Suprapubic skin (tissue), 4 donors: ENCODE measurements at regions not wholly inside any gene's neighbourhood (a gene's known extent, or its start where the extent isn't known, plus 50 kb on each side); places are given as distances from the start of the nearest gene placed in this dataset.

ENCODE experiments used
- DNase-seq, 2 donors: peaks; one replicate each; pipeline ENCODE4 v3.0.0-alpha.2; 2019; ENCODE audit warnings: low spot score in 2 of 2
- H3K27ac ChIP-seq: fragments of 200-600 bp; sonication (generic); one replicate; pipeline ENCODE4 v1.5.1; 2019
- H3K27me3 ChIP-seq: fragments of 200-600 bp; sonication (generic); one replicate; pipeline ENCODE4 v1.5.1; 2019
- H3K36me3 ChIP-seq: fragments of 200-600 bp; sonication (generic); one replicate; pipeline ENCODE4 v1.5.1; 2019
- H3K4me1 ChIP-seq: fragments of 200-600 bp; sonication (generic); one replicate; pipeline ENCODE4 v1.5.1; 2019
- H3K4me3 ChIP-seq: fragments of 200-600 bp; sonication (generic); one replicate; pipeline ENCODE4 v1.5.1; 2019; ENCODE audit warnings: mild to moderate bottlenecking
- H3K9me3 ChIP-seq: fragments of 200-600 bp; sonication (generic); one replicate; pipeline ENCODE4 v1.5.1; 2019
- EP300 ChIP-seq: sonication (generic); formaldehyde crosslinking; IDR thresholded peaks from one replicate; pipeline ENCODE4 v1.6.1; 2017; ENCODE audit warnings: antibody characterized with exemption
- POLR2A ChIP-seq, 2 donors: fragments of 450-650 bp; IDR thresholded peaks; one replicate each; pipeline ENCODE4 v1.6.1; 2017; ENCODE audit warnings: antibody characterized with exemption in 2 of 2, mild to moderate bottlenecking in 2 of 2, moderate library complexity in 2 of 2
- POLR2AphosphoS5 ChIP-seq, 3 donors: sonication (generic); formaldehyde crosslinking; IDR thresholded peaks; one replicate each; pipeline ENCODE4 v1.6.1; 2017; ENCODE audit warnings: antibody characterized with exemption in 3 of 3
- WGBS: methylation state at CpG from one replicate; pipeline ENCODE4 v1.1.5; 2018; 5-methylcytosine and 5-hydroxymethylcytosine counted together
- TF ChIP-seq, protein P1 (sequence below), 2 donors: fragments of 200-600 bp in 1 of 2; fragments of 450-650 bp in 1 of 2; sonication (generic) in 1 of 2; IDR thresholded peaks; one replicate each; pipeline ENCODE4 v1.5.1; 2016 to 2019; ENCODE audit warnings: antibody characterized with exemption in 2 of 2, mild to moderate bottlenecking in 1 of 2, moderate library complexity in 1 of 2

DNA sequence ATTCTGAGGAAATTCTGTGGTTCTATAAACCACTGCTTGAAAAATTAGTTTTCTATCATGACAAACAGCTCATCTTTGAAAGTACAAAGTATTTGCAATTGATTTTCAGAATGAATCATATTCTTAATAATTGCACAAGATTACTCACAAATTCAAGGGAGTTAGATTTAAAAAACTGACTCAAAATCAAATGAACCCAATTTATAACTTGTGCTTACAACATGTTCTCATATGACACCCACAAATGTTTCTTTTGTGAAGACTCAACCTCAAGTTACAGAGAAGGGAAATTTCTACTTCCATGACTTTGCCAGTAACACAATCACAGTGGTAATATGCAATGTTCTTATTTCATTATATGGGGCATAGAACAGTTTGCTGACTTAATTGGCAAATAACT is 272.0 kb upstream of the ACTBL2 start:
- Histone ChIP-seq H3K27ac (no peak overlapping the region), H3K36me3 (no peaks in the 10 kb centered on the region), H3K4me1 (peaks cover 3% of the 10 kb centered on the region), H3K27me3 (no peaks in the 10 kb centered on the region), H3K4me3 (no peak overlapping the region), H3K9me3 (no peaks in the 10 kb centered on the region)
- no peak for DNase-seq
- TF ChIP-seq POLR2AphosphoS5 (IDR thresholded peaks at IDR 0.05) (no peak), EP300 (no peak), POLR2A (IDR thresholded peaks at IDR 0.05) (no peak)

DNA sequence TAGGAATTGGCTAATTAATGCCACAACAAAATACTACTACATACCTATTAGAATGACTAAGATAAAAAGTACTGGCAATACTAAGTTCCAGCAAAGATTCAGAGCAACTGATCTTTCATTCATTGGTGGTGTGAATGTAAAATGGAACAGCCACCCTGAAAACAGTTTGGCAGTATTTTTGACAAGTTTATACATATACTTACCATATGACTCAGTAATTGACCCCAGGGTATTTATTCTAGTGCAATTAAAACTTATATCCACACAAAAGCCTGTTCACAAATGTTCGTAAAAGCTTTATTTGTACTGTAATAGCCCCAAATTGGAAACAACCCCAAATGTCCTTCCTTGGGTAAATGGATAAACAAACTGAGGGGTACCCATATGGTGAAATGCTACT is 270.8 kb upstream of the ACTBL2 start:
- WGBS: 47% methylated on average over 1 of the region's 1 CpG
- DNase-seq: no peak

DNA sequence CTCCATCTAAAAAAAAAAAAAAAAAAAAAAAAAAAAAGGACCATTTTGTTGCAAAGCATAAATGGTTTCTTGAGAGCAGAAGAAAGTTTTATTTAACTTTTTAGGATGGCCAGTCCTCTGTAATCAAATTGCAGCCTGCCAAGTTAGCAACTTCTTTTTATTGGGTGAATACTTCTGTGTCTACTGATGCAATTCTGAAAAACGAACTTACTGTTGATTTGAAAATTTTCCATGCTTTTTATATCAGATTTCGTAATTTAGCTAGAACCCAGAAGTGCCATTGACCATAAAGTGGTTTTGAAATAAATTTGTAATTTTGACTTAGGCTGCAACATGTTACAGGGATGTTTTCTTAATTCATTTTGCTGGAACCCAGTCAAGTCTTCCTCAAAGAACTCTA is 269.1 kb upstream of the ACTBL2 start:
- Histone ChIP-seq H3K27me3 (no peaks in the 10 kb centered on the region), H3K4me1 (peaks cover 3% of the 10 kb centered on the region), H3K4me3 (no peak overlapping the region), H3K9me3 (no peaks in the 10 kb centered on the region), H3K36me3 (no peaks in the 10 kb centered on the region), H3K27ac (no peak overlapping the region)
- 28% methylated on average over 2 of the region's 2 CpGs for WGBS
- TF ChIP-seq POLR2A (IDR thresholded peaks at IDR 0.05) (no peak), POLR2AphosphoS5 (IDR thresholded peaks at IDR 0.05) (no peak), EP300 (no peak)
- TF ChIP-seq, protein P1, sequence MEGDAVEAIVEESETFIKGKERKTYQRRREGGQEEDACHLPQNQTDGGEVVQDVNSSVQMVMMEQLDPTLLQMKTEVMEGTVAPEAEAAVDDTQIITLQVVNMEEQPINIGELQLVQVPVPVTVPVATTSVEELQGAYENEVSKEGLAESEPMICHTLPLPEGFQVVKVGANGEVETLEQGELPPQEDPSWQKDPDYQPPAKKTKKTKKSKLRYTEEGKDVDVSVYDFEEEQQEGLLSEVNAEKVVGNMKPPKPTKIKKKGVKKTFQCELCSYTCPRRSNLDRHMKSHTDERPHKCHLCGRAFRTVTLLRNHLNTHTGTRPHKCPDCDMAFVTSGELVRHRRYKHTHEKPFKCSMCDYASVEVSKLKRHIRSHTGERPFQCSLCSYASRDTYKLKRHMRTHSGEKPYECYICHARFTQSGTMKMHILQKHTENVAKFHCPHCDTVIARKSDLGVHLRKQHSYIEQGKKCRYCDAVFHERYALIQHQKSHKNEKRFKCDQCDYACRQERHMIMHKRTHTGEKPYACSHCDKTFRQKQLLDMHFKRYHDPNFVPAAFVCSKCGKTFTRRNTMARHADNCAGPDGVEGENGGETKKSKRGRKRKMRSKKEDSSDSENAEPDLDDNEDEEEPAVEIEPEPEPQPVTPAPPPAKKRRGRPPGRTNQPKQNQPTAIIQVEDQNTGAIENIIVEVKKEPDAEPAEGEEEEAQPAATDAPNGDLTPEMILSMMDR (IDR thresholded peaks at IDR 0.05): no peak
- no peak for DNase-seq

More for the DNA sequence above, 270.8 kb upstream of the ACTBL2 start:
- Histone ChIP-seq H3K4me3 (no peak overlapping the region), H3K36me3 (no peaks in the 10 kb centered on the region), H3K27ac (no peak overlapping the region), H3K27me3 (no peaks in the 10 kb centered on the region), H3K9me3 (no peaks in the 10 kb centered on the region), H3K4me1 (peaks cover 3% of the 10 kb centered on the region)
- TF ChIP-seq POLR2A (IDR thresholded peaks at IDR 0.05): no peak
- TF ChIP-seq EP300: no peak
- TF ChIP-seq, protein P1 (IDR thresholded peaks at IDR 0.05): no peak
- TF ChIP-seq POLR2AphosphoS5 (IDR thresholded peaks at IDR 0.05): no peak

DNA sequence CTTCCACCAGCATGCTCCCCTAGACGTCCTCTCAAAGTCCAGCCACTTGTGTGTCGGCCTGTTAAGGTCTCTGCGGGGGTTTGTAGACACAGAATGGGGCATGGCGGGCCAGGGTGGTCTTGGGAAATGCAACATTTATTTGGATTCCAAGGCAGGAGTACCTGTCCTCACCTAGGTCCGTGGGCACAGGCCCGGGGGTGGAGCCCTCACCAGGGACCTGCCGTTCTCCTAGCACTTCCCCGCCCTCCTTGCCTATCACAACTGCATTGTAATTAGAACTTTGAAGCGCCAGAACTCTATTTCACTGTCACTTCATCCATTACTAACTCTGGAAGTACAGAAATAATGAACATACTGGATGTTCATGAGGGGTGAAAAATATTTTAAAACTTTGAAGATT is 268.3 kb upstream of the ACTBL2 start:
- TF ChIP-seq POLR2A (IDR thresholded peaks at IDR 0.05): no peak
- no peak for TF ChIP-seq POLR2AphosphoS5 (IDR thresholded peaks at IDR 0.05)
- TF ChIP-seq, protein P1 (IDR thresholded peaks at IDR 0.05): no peak
- TF ChIP-seq EP300: no peak
- Histone ChIP-seq H3K9me3 (no peaks in the 10 kb centered on the region), H3K27me3 (no peaks in the 10 kb centered on the region), H3K27ac (no peak overlapping the region), H3K36me3 (no peaks in the 10 kb centered on the region), H3K4me3 (no peak overlapping the region), H3K4me1 (peaks cover 3% of the 10 kb centered on the region)
- DNase-seq: no peak
- 92% methylated on average over 9 of the region's 9 CpGs for WGBS

DNA sequence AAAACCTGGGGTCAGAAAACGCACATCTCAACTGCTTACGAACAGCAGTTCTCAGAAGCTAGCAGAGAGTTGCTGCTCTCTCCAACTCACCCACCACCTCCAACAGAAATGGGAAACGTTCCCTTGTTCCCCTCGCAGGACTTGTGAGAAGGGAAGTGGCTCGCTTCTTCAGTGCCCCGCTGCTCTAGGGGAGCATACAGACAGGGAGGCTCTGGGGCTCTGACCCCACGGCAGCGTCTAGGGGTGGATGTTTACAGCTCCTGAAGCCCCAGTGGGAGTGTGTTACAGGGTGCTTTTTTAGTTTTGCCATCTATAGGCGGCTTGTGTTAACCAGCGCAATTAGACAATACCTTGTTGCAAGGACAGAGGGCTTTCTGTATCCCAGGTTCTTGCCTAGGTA is 267.7 kb upstream of the ACTBL2 start:
- peaks cover 3% of the 10 kb centered on the region for H3K4me1 ChIP-seq
- 95% methylated on average over 10 of the region's 10 CpGs for WGBS
- no peaks in the 10 kb centered on the region for H3K27me3 ChIP-seq
- H3K27ac ChIP-seq: no peak overlapping the region
- no peak overlapping the region for H3K4me3 ChIP-seq
- TF ChIP-seq POLR2AphosphoS5 (IDR thresholded peaks at IDR 0.05) (no peak), EP300 (no peak), POLR2A (IDR thresholded peaks at IDR 0.05) (no peak)
- TF ChIP-seq, protein P1 (IDR thresholded peaks at IDR 0.05): no peak
- no peaks in the 10 kb centered on the region for H3K36me3 ChIP-seq
- no peaks in the 10 kb centered on the region for H3K9me3 ChIP-seq
- no peak for DNase-seq

DNA sequence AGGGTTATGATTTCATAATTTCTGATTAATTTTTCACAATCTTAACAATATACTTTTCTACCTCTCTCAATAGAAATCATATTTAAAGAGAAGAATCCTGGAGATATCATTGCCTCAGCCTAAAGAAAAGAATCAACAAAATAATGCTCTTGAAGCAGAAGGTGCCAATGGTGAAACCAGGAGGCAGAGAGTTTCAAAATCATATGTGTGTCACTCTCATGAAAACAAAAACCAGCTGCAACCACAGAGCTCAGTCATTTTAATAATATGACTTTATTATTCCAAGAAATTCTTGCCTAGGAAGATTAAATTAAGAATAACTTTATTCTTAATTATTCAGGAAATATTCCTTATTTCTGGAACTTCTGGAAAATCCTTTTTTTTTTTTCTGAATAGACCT is 266.8 kb upstream of the ACTBL2 start:
- Histone ChIP-seq H3K36me3 (no peaks in the 10 kb centered on the region), H3K27ac (no peak overlapping the region), H3K27me3 (no peaks in the 10 kb centered on the region), H3K4me3 (no peak overlapping the region), H3K9me3 (no peaks in the 10 kb centered on the region), H3K4me1 (peaks cover 3% of the 10 kb centered on the region)
- TF ChIP-seq POLR2A (IDR thresholded peaks at IDR 0.05) (no peak), EP300 (no peak), POLR2AphosphoS5 (IDR thresholded peaks at IDR 0.05) (no peak)
- TF ChIP-seq, protein P1 (IDR thresholded peaks at IDR 0.05): no peak
- DNase-seq: no peak
